Endothelial cell of umbilical vein (primary cell): ENCODE measurements at regions not wholly inside any gene's neighbourhood (a gene's known extent, or its start where the extent isn't known, plus 50 kb on each side); places are given as distances from the start of the nearest gene placed in this dataset.
"Not testable (repeated sequence)": the region's sequence is repeated elsewhere in the genome, so short reads cannot be mapped to it uniquely, and the experiment has no call there.

ENCODE experiments used
- BruUV-seq: library from RNA; stranded (reverse); fragments of 400-500 nt; replicated peaks from 2 replicates; lab custom pipeline; 2021; lab: Mats Ljungman, UMichigan
- CTCF ChIA-PET: fragments of 300-600, 350-600 bp; sonication (Branson Sonifier 250); formaldehyde crosslinking; loops from one replicate; lab custom pipeline; 2021; ENCODE audit warnings: antibody characterized with exemption, inconsistent platforms; lab: Charles Lee
- POLR2A ChIA-PET: fragments of 300-600, 350-600 bp; sonication (Branson Sonifier 250); formaldehyde crosslinking; loops from one replicate; lab custom pipeline; 2021; ENCODE audit warnings: antibody characterized with exemption, inconsistent platforms; lab: Charles Lee
- DNase-seq: peaks from one replicate; pipeline ENCODE4 v3.0.0-alpha.2; 2011; ENCODE audit warnings: low read depth, low spot score
- FAIRE-seq: peaks from 2 replicates; lab custom pipeline; 2011; peaks lifted over from hg19 to GRCh38; lab: Jason Lieb, UNC
- H2AFZ ChIP-seq: 2 replicates; pipeline ENCODE4 v1.6.0; 2012; ENCODE audit warnings: low read depth, low read length, control low read depth, inconsistent platforms
- H3K27ac ChIP-seq: 2 replicates; pipeline ENCODE4 v1.5.1; 2011; ENCODE audit warnings: low read depth, mild to moderate bottlenecking, control low read depth, low read length, moderate library complexity; ENCODE audit not compliant: insufficient read depth
- H3K27me3 ChIP-seq, 2 experiments: 2 replicates each; pipeline versions ENCODE4 v1.6.0 to v1.6.1; 2011; ENCODE audit warnings: low read length in 2 of 2, mixed read lengths in 1 of 2; ENCODE audit not compliant: control insufficient read depth in 2 of 2, insufficient read depth in 2 of 2
- H3K36me3 ChIP-seq, 2 experiments: 2 replicates in 1 of 2; 3 replicates in 1 of 2; pipeline ENCODE4 v1.5.1; 2011; ENCODE audit warnings: low read length in 2 of 2, mild to moderate bottlenecking in 1 of 2, moderate library complexity in 1 of 2; ENCODE audit not compliant: control insufficient read depth in 2 of 2, insufficient read depth in 2 of 2; ENCODE audit errors: extremely low read depth in 1 of 2
- H3K4me1 ChIP-seq: 3 replicates; pipeline ENCODE4 v1.5.1; 2011; ENCODE audit warnings: mild to moderate bottlenecking, low read length; ENCODE audit not compliant: control insufficient read depth, insufficient read depth; ENCODE audit errors: extremely low read depth
- H3K4me2 ChIP-seq: 2 replicates; pipeline ENCODE4 v1.6.1; 2011; ENCODE audit warnings: low read length, control low read depth, mixed read lengths; ENCODE audit not compliant: insufficient read depth
- H3K4me3 ChIP-seq, 3 experiments: fragments of 200-600 bp in 1 of 3; sonication (generic), shearing (Covaris generic) in 1 of 3; replicated peaks in 1 of 3; 2 replicates each; pipeline ENCODE4 v1.5.1; 2011 to 2016; ENCODE audit warnings: control low read depth in 3 of 3, low read length in 3 of 3, mild to moderate bottlenecking in 2 of 3, inconsistent platforms in 1 of 3, low read depth in 1 of 3, moderate library complexity in 1 of 3; ENCODE audit not compliant: insufficient read depth in 1 of 3
- H3K79me2 ChIP-seq: 2 replicates; pipeline ENCODE4 v1.6.0; 2012; ENCODE audit warnings: low read length, inconsistent platforms; ENCODE audit not compliant: control insufficient read depth, insufficient read depth
- H3K9ac ChIP-seq: replicated peaks from 2 replicates; pipeline ENCODE3; 2011; ENCODE audit warnings: low read length, control low read depth; ENCODE audit not compliant: insufficient read depth; ENCODE audit errors: extremely low read depth
- H3K9me1 ChIP-seq: replicated peaks from 3 replicates; pipeline ENCODE4 v1.6.0; 2011; ENCODE audit warnings: mild to moderate bottlenecking, low read length; ENCODE audit not compliant: control insufficient read depth, insufficient read depth; ENCODE audit errors: extremely low read depth
- H3K9me3 ChIP-seq: replicated peaks from 2 replicates; pipeline ENCODE4 v1.5.1; 2012; ENCODE audit warnings: low read length, inconsistent platforms; ENCODE audit not compliant: control insufficient read depth, insufficient read depth
- H4K20me1 ChIP-seq: replicated peaks from 2 replicates; pipeline ENCODE3; 2011; ENCODE audit warnings: mild to moderate bottlenecking, low read length; ENCODE audit not compliant: control insufficient read depth, insufficient read depth; ENCODE audit errors: extremely low read depth
- EZH2 ChIP-seq: IDR thresholded peaks from 2 replicates; pipeline ENCODE4 v1.6.1; 2012; ENCODE audit warnings: borderline replicate concordance, low read depth, mild to moderate bottlenecking, moderate library complexity, low read length, inconsistent platforms; ENCODE audit not compliant: severe bottlenecking
- FOS ChIP-seq: IDR thresholded peaks from 2 replicates; pipeline ENCODE4 v1.6.1; 2011; ENCODE audit warnings: mild to moderate bottlenecking, low read length, moderate library complexity, borderline replicate concordance; ENCODE audit not compliant: insufficient read depth
- GATA2 ChIP-seq: IDR thresholded peaks from 2 replicates; pipeline ENCODE4 v1.7.0; 2011; ENCODE audit warnings: low read depth, mild to moderate bottlenecking, moderate library complexity, mixed read lengths, low read length; ENCODE audit not compliant: insufficient read length, insufficient read depth
- JUN ChIP-seq: IDR thresholded peaks from 2 replicates; pipeline ENCODE4 v1.6.1; 2011; ENCODE audit warnings: borderline replicate concordance, low read depth; ENCODE audit not compliant: insufficient read length, insufficient read depth
- MYC ChIP-seq: IDR thresholded peaks from one replicate; pipeline ENCODE4 v1.6.1; 2011; ENCODE audit warnings: mild to moderate bottlenecking, low read depth, low read length
- POLR2A ChIP-seq: IDR thresholded peaks from 2 replicates; pipeline ENCODE4 v1.6.1; 2012; ENCODE audit warnings: low read depth, mild to moderate bottlenecking, control low read depth, low read length
- POLR2AphosphoS5 ChIP-seq: IDR thresholded peaks from 2 replicates; pipeline ENCODE4 v1.6.1; 2012; ENCODE audit warnings: low read depth, mild to moderate bottlenecking, control low read depth, low read length, moderate library complexity; ENCODE audit not compliant: insufficient read depth
- dilution Hi-C: fragments of 300-500 bp; cut with MboI; formaldehyde crosslinking; loops from one replicate; pipeline ENCODE4 v1.15.0; 2019; ENCODE audit warnings: low sequenced_read_pairs; ENCODE audit not compliant: extremely low pct_ligation_motif_present
- intact Hi-C: fragments of 100-400 bp; cut with micrococcal nuclease; formaldehyde crosslinking; loops from one replicate; pipeline ENCODE4 v1.10.0; 2022
- TF ChIP-seq, protein P1 (sequence below): IDR thresholded peaks from 2 replicates; pipeline ENCODE4 v1.6.1; 2011; ENCODE audit not compliant: insufficient read depth, insufficient read length
- TF ChIP-seq, protein P2 (sequence below), 2 donors: IDR thresholded peaks; 1 replicate in 1 of 2; 2 replicates in 1 of 2; pipeline ENCODE4 v1.5.1; 2011; ENCODE audit warnings: low read length in 2 of 2, mild to moderate bottlenecking in 2 of 2, moderate library complexity in 2 of 2, control low read depth in 1 of 2, inconsistent platforms in 1 of 2, low read depth in 1 of 2; ENCODE audit not compliant: insufficient read depth in 1 of 2; ENCODE audit errors: extremely low read depth in 1 of 2

DNA sequence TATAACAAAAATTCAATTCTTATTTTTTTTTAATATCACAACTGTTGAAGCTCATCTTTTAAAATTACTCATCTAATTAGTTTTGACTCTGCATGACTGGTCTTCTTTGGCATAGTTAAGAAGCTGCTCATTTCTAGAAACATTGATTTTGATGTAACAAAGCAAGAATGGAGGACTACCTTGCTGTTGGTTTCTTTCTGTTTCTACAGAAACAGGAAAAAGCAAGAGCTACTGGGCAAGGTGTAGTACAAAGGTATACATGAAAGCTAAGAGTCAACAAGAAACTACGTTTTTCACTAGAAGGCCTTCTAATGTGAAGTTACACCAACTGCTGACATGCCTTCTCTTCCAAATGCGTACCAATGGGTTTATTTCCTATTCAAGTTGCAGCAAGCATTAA lies 90.6 kb upstream of the SYT4 start:
- H3K27me3 ChIP-seq: no peaks in the 10 kb centered on the region
- intact Hi-C loops (no loop called here), dilution Hi-C loops (no loop called here)
- no peaks in the 10 kb centered on the region for H3K9me3 ChIP-seq
- H3K27ac ChIP-seq: no peak overlapping the region
- H2AFZ ChIP-seq: no peak overlapping the region
- H3K4me3 ChIP-seq: no peak overlapping the region
- no peaks in the 10 kb centered on the region for H3K4me1 ChIP-seq
- no peaks in the 10 kb centered on the region for H3K79me2 ChIP-seq
- ChIA-PET POLR2A (no interaction called here), CTCF (no interaction called here)
- no TSS peak for BruUV-seq
- no peak overlapping the region for H3K9ac ChIP-seq
- DNase-seq: no peak
- TF ChIP-seq JUN (no peak), POLR2AphosphoS5 (no peak), FOS (no peak), POLR2A (no peak), MYC (no peak), GATA2 (no peak), EZH2 (no peak)
- TF ChIP-seq, protein P1, sequence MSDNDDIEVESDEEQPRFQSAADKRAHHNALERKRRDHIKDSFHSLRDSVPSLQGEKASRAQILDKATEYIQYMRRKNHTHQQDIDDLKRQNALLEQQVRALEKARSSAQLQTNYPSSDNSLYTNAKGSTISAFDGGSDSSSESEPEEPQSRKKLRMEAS: no peak
- TF ChIP-seq, protein P2, sequence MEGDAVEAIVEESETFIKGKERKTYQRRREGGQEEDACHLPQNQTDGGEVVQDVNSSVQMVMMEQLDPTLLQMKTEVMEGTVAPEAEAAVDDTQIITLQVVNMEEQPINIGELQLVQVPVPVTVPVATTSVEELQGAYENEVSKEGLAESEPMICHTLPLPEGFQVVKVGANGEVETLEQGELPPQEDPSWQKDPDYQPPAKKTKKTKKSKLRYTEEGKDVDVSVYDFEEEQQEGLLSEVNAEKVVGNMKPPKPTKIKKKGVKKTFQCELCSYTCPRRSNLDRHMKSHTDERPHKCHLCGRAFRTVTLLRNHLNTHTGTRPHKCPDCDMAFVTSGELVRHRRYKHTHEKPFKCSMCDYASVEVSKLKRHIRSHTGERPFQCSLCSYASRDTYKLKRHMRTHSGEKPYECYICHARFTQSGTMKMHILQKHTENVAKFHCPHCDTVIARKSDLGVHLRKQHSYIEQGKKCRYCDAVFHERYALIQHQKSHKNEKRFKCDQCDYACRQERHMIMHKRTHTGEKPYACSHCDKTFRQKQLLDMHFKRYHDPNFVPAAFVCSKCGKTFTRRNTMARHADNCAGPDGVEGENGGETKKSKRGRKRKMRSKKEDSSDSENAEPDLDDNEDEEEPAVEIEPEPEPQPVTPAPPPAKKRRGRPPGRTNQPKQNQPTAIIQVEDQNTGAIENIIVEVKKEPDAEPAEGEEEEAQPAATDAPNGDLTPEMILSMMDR (IDR thresholded peaks at IDR 0.05; ENCODE audit: extremely low read depth in 1 of 2, insufficient read depth in 1 of 2, low read depth in 1 of 2, low read length in 2 of 2): no peak
- no peak overlapping the region for H3K4me2 ChIP-seq
- FAIRE-seq: no peak
- no peaks in the 10 kb centered on the region for H3K9me1 ChIP-seq
- H4K20me1 ChIP-seq: no peaks in the 10 kb centered on the region
- no peaks in the 10 kb centered on the region for H3K36me3 ChIP-seq

DNA sequence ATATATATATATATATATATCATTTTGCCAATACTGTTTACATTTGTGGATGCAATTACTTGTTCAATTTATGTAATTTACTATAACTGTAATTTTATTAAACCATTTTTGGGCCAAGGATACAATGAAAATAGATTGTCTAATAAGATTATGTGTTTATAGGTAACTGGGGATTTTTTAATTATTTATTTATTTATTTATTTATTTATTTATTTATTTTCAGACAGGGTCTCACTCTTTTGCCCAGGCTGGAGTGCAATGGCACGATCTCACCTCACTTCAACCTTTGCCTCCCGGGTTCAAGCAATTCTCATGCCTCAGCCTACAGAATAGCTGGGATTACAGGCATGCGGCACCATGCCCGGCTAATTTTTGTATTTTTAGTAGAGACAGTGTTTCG lies 92.0 kb upstream of the SYT4 start:
- H2AFZ ChIP-seq, H3K27ac ChIP-seq, H3K4me2 ChIP-seq, H3K4me1 ChIP-seq, BruUV-seq, H3K9me1 ChIP-seq, intact Hi-C loops, H3K4me3 ChIP-seq, H3K9me3 ChIP-seq, H3K9ac ChIP-seq, POLR2A ChIA-PET, DNase-seq, dilution Hi-C loops, FAIRE-seq, CTCF ChIA-PET, H3K27me3 ChIP-seq, H3K36me3 ChIP-seq, H3K79me2 ChIP-seq, H4K20me1 ChIP-seq: not testable (repeated sequence)
